ENCODE measurements at regions not wholly inside any gene's neighbourhood (a gene's known extent, or its start where the extent isn't known, plus 50 kb on each side); places are given as distances from the start of the nearest gene placed in this dataset.

GRCh38 chr2:128742467-128742866 is 423.8 kb upstream of the HS6ST1 start:
- TF ChIP-seq CTCF (optimal IDR thresholded peaks at IDR 0.05 in 1 of 3, IDR thresholded peaks at IDR 0.05 in 1 of 3, conservative IDR thresholded peaks at IDR 0.05 in 1 of 3; ENCODE audit: extremely low read depth in 1 of 3, insufficient read depth in 2 of 3, low read length in 3 of 3) = no peak
- TF ChIP-seq EZH2 (IDR thresholded peaks at IDR 0.05; ENCODE audit: low read length) = no peak
